ENCODE measurements at regions not wholly inside any gene's neighbourhood (a gene's known extent, or its start where the extent isn't known, plus 50 kb on each side); places are given as distances from the start of the nearest gene placed in this dataset.

- TF ChIP-seq POLR2A (IDR thresholded peaks at IDR 0.05; ENCODE audit: low read depth, low read length) (no peak), POLR2AphosphoS5 (IDR thresholded peaks at IDR 0.05; ENCODE audit: low read depth, low read length) (no peak), TAF1 (IDR thresholded peaks at IDR 0.05; ENCODE audit: low read depth, low read length) (no peak), PAX5 (IDR thresholded peaks at IDR 0.05; ENCODE audit: insufficient read depth, low read length, severe bottlenecking) (no peak)
Observed at GRCh38 chr10:111986079-111986478, 197.5 kb downstream of the GPAM start.

All from GM12891 (cell line).